ENCODE measurements at regions not wholly inside any gene's neighbourhood (a gene's known extent, or its start where the extent isn't known, plus 50 kb on each side); places are given as distances from the start of the nearest gene placed in this dataset.
"Not testable (repeated sequence)": the region's sequence is repeated elsewhere in the genome, so short reads cannot be mapped to it uniquely, and the experiment has no call there.

GRCh38 chr12:20144341-20144740 is 224.0 kb upstream of the PDE3A start:
- no peak for DNase-seq

- DNase-seq, result no peak
Observed at GRCh38 chr12:20148241-20148640, 220.1 kb upstream of the PDE3A start.

- DNase-seq, result peak; percentile 9
Observed at GRCh38 chr12:20150835-20151422, 217.4 kb upstream of the PDE3A start.

DNA sequence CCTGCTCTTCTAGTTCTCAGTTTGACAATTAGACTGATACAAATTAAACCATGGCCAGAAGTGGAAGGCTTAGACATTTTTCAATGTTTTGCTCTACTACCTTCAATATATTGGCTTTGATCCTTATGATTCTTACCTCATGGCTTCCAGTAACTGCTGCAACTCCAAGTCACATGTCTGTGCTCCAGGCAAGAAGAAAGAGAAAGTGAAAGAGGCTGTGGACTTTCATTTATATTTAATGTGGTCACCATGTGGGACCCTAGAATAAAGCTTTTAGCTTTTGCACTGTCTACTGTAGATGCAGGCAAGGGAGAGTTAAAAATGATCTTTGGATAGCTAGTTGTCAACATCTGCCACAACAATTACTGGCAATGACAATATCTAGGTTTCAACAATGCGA is 214.3 kb upstream of the PDE3A start:
- no peak for DNase-seq

DNA sequence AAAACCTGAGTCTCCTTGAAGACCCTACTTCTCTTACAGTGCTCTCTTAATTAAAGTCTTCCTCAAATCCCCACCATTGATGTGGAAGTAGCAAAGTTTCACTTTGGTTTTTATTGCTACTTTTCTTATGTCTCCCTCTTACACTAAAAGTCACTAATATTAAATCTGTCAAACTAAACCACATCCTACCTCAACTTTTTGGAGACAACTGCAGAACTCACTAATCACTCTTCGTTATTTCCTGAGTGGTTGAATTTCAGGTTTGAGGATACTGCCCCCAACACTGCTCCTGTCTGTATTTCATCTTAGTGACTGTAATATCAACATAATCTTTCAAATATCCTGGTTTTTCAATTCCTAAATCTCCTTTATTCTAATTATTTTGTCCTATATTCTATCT is 213.0 kb upstream of the PDE3A start:
- DNase-seq, result no peak

DNA sequence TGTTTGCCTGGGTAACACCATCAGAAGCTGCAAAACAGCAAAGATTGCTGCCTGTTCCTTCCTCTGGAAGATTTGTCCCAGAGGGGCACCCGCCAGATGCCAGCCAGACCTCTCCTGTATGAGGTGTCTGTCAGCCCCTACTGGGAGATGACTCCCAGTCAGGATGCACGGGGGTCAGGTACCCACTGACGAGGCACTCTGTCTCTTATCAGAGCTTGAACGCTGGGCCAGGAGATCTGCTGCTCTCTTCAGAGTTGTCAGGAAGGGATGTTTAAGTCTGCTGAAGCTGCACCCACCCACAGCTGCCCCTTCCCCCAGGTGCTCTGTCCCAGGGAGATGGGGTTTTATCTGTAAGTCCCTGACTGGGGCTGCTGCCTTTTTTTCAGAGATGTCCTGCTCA is 207.4 kb upstream of the PDE3A start:
- not testable (repeated sequence) for DNase-seq

GRCh38 chr12:20174528-20175175 is 193.7 kb upstream of the PDE3A start:
- no peak for DNase-seq

DNA sequence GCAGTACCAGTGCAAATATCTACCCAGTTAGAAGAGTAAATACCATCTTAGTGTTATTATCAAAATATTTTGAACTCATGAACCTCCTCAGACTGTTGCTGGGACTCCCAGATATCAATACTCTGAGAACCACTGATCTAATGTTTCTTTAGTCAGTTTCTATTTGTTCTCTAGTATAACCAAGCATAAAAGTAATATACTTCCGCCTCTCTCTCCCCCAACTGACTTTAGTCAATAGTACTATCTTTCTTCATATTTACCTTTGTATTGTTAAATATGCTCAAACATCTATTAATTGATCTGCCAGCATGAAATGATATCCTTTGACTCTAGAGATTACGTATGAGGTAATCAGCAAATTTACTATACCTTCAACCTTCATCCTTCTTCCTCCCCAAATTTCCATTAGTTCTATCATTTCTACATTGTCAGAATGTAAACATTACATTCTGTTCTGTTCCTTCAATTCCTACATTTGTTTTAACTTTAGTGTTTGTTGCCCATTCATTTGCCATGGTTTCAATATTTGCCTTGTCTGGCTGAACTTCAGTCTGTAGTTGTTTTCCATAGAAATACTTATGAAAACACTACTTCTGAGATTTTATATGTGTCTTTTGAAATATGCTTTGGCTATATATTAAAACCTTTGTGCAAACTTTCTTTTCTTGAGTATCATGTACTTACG is 192.5 kb upstream of the PDE3A start:
- no peak for DNase-seq

GRCh38 chr12:20181416-20182180 is 186.7 kb upstream of the PDE3A start:
- DNase-seq, result no peak

DNA sequence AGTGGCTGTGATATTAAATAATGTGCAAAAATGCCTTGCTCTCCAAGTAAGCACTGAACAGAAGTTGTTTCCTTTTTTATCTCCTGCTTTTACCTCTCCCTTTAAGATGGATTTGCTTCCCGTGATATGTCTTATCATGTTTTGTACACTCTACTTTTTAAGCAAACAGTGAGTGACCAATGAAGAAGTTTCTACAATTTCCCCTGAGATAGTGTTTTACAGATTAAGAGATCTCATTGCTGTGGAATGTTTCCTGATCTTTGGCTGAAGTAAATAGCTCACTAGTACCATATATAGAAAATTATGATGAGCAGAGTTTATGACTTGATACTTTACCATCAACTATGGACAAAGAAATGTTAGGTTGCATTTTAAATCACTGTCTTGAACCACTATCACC is 184.8 kb upstream of the PDE3A start:
- peak; percentile 90 for DNase-seq

DNA sequence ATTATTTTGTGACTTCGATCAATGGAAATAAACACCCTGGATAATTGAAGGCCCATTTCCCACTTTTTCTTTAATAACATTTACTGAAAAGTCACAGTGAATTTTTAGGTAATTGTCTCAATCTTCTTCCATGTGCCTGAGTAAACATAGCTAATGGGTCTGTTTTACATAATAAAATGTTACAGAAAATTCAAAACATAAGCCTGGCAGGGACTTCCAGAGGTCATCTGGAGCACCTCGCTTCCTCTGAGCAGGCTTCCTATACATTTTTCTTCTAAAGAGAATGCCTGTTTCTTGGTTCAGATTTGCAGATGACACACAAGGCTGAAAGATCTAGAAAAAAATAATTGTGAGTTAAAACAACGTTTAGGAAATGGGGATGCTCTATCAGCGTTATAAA is 183.8 kb upstream of the PDE3A start:
- no peak for DNase-seq

DNA sequence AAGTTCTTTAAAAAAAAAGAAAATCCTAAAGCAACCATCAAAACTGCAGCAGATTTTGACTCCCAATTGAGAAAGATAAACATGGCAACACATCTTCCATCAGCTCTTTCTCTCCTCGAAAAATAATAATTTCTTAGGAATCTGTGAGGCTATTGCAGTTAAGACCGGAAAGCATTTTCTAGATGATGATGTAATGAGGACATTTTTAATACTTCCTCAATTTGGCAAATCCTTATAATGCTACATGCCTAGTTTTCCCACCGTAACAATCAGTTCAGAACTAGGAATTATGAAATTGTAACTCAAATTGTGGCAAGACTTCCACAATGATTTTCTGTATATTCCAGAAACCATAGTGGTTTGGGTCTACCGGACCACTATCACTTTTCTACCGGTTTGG is 180.9 kb upstream of the PDE3A start:
- DNase-seq, result peak; percentile 17

- peak; percentile 11 for DNase-seq
Observed at GRCh38 chr12:20188930-20189653, 179.2 kb upstream of the PDE3A start.

GRCh38 chr12:20189767-20190166 is 178.6 kb upstream of the PDE3A start:
- DNase-seq, result no peak

- DNase-seq, result peak; percentile 63
Observed at GRCh38 chr12:20194171-20194570, 174.2 kb upstream of the PDE3A start.

GRCh38 chr12:20196767-20197166 is 171.6 kb upstream of the PDE3A start:
- no peak for DNase-seq

- no peak for DNase-seq
Observed at GRCh38 chr12:20197411-20197810, 170.9 kb upstream of the PDE3A start.

DNA sequence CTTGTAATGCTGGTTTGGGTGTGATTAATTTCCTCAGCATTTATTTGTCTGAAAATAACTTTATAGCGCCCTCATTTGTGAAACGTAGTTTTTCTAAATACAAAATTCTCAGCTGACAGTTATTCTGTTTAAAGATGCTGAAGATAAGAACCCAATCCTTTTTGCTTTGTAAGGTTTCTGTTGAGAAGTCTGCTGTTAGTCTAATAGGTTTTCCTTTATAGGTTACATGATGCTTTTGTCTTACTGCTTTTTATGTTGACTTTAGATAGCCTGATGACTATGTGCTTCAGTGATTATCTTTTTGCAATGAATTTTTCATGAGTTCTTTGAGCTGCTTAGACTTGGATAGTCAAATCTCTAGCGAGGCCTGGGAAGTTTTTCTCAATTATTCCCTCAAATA is 168.6 kb upstream of the PDE3A start:
- no peak for DNase-seq

- DNase-seq, result no peak
Observed at GRCh38 chr12:20201733-20202132, 166.6 kb upstream of the PDE3A start.

DNA sequence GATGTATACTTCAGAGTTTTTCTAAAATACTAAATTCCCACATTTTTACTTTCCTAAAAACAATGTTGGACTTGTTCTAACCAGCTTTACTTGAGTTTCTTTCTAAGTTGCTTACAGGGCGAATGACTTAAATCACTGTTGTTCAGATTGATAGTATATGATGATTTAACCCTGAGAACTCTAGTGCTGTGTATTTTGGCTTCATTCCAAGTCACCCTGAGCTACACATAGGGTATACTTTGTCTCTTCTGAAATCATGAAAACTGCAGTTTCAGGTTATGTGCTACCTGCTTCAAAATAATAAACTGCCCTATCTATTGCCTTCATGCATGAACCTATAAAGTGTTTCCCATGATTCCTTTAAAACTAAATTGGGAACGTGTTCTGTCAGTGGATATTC is 162.5 kb upstream of the PDE3A start:
- DNase-seq, result no peak

DNA sequence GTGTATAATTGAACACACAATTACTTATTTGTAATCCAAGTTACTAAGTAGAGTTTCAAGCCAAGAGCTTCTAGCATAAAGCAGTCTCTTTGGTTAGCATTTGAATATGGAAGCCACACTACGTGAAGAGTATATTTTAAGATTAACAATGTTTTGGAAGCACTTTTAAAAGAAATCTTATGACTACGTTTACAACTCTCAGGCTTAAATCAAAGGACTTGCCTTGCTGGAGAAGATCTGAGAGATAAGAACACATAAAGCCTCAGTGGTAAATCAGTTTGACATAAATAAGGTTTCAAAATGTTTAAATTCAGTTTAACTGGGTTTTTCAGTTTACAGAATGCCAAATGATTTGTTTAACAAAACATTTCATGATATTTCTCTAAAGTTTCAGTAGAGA is 161.9 kb upstream of the PDE3A start:
- DNase-seq, result no peak

- DNase-seq, result peak; percentile 40
Observed at GRCh38 chr12:20210621-20211215, 157.6 kb upstream of the PDE3A start.

Data from fibroblast of skin of back (primary cell).